ENCODE measurements at regions not wholly inside any gene's neighbourhood (a gene's known extent, or its start where the extent isn't known, plus 50 kb on each side); places are given as distances from the start of the nearest gene placed in this dataset.

DNA sequence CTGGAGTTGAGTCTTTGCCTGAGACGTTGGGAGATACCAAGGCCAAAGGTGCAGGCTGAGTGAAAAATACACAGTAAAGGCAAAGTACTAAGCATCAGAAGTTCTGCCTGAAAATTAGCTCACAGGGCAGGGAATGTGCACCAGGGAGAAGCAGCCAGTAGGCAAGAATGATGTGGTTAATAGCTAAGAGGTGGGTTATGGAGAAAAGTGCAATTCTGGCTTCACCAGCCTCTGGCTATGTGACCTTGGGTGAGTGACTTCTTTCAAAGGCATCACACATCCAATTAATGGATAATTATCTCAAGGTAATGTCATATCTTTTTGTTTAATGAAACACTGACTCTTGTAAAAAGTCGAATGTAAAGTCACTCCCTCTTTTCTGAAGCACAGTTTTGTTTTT, 230.7 kb upstream of the FGGY start:
- Histone ChIP-seq H3K9ac (replicated peaks in 1 of 4; ENCODE audit: extremely low read depth in 1 of 4, low read depth in 3 of 4, low read length in 3 of 4) (no peak overlapping the region), H3K36me3 (ENCODE audit: control insufficient read depth in 2 of 4, insufficient read depth in 4 of 4, low read length in 3 of 4) (no peaks in the 10 kb centered on the region), H2BK120ac (replicated peaks; ENCODE audit: low read depth, low read length) (no peak overlapping the region), H3K14ac (ENCODE audit: insufficient read length) (no peak overlapping the region), H2BK12ac (ENCODE audit: low read depth, low read length) (peak overlapping the region; percentile 3; the same call in 1 of the 2 replicates), H3K23ac (ENCODE audit: insufficient read length) (no peak overlapping the region), H2AFZ (ENCODE audit: low read length) (no peak overlapping the region), H2AK5ac (ENCODE audit: low read depth, low read length) (0 out of 2 replicates have a peak overlapping the region, but pooled peaks have one; percentile 30), H3K4me1 (replicated peaks in 1 of 4; ENCODE audit: control insufficient read depth in 3 of 4, insufficient read depth in 4 of 4, low read length in 3 of 4) (peaks cover 2 to 29% (median 16%) of the 10 kb centered on the region in 4 experiments; a peak in 4 of 7 replicates), H4K91ac (replicated peaks; ENCODE audit: insufficient read length, low read length) (no peak overlapping the region), H3K27me3 (replicated peaks in 1 of 4; ENCODE audit: control insufficient read depth in 3 of 4, extremely low read depth in 1 of 4, insufficient read depth in 3 of 4, low read length in 3 of 4) (no peaks in the 10 kb centered on the region), H3K79me2 (ENCODE audit: control insufficient read depth in 1 of 2, insufficient read depth in 2 of 2, low read length in 2 of 2) (no peaks in the 10 kb centered on the region), H2BK20ac (ENCODE audit: low read length) (peak overlapping the region; percentile 13; the same call in 1 of the 2 replicates), H3K4ac (replicated peaks; ENCODE audit: insufficient read length, low read depth, low read length) (no peak overlapping the region), H2BK15ac (ENCODE audit: low read length) (no peak overlapping the region; the same call in 1 of the 2 replicates), H4K20me1 (replicated peaks in 1 of 2; ENCODE audit: control insufficient read depth in 1 of 2, insufficient read depth in 2 of 2, low read length in 2 of 2) (no peaks in the 10 kb centered on the region), H3K18ac (ENCODE audit: extremely low read depth, low read length) (peak overlapping the region; percentile 9), H3K4me2 (ENCODE audit: insufficient read depth in 1 of 2, low read depth in 2 of 2, low read length in 2 of 2) (no peak overlapping the region), H4K5ac (ENCODE audit: insufficient read length, low read depth, low read length) (no peak overlapping the region), H3K9me3 (ENCODE audit: insufficient read depth in 2 of 2, low read depth in 1 of 2, low read length in 1 of 2) (no peaks in the 10 kb centered on the region), H4K8ac (ENCODE audit: extremely low read depth, insufficient read depth, low read length) (no peak overlapping the region), H3K79me1 (ENCODE audit: low read depth, low read length) (no peaks in the 10 kb centered on the region), H3K27ac (ENCODE audit: low read depth, low read length) (no peak overlapping the region), H3K4me3 (ENCODE audit: extremely low read depth in 1 of 4, insufficient read depth in 2 of 4, low read depth in 3 of 4, low read length in 4 of 4) (no peak overlapping the region), H3K56ac (replicated peaks; ENCODE audit: insufficient read length, low read depth, low read length) (no peak overlapping the region), H2BK5ac (ENCODE audit: low read depth, low read length) (0 out of 2 replicates have a peak overlapping the region, but pooled peaks have one; percentile 0), H3K23me2 (ENCODE audit: low read depth, low read length) (no peaks in the 10 kb centered on the region)
- CTCF ChIA-PET (ENCODE audit: partially characterized antibody) = no interaction called here
- FAIRE-seq (no peak), DNase-seq (ENCODE audit: low read depth in 1 of 2, low spot score in 2 of 2) (no peak)
- WGBS, 2 experiments (ENCODE audit: extremely low coverage in 1 of 2, insufficient coverage in 1 of 2, insufficient read length in 1 of 2, insufficient replicate concordance in 2 of 2, low coverage in 1 of 2, low lambda C conversion rate in 2 of 2, missing lambda C conversion rate in 1 of 2) = 88% methylated on average over 2 of the region's 2 CpGs; no CpG with 5 or more reads in 1 of the 2 experiments
- POLR2A ChIA-PET (ENCODE audit: partially characterized antibody) = interaction anchor here (1.7 kb wide), 1 partner anchor 12 kb away, joined by 5 read pairs; no protein-coding TSS in a partner anchor
- no peak for TF ChIP-seq PHF8 (conservative IDR thresholded peaks at IDR 0.05; ENCODE audit: low read depth, low read length)
- TF ChIP-seq, protein P1, sequence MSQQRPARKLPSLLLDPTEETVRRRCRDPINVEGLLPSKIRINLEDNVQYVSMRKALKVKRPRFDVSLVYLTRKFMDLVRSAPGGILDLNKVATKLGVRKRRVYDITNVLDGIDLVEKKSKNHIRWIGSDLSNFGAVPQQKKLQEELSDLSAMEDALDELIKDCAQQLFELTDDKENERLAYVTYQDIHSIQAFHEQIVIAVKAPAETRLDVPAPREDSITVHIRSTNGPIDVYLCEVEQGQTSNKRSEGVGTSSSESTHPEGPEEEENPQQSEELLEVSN (IDR thresholded peaks at IDR 0.05) = no peak

All from H1 (cell line).